ENCODE measurements at regions not wholly inside any gene's neighbourhood (a gene's known extent, or its start where the extent isn't known, plus 50 kb on each side); places are given as distances from the start of the nearest gene placed in this dataset.
"Not testable (repeated sequence)": the region's sequence is repeated elsewhere in the genome, so short reads cannot be mapped to it uniquely, and the experiment has no call there.

GRCh38 chr6:74404366-74404765, 708.4 kb downstream of the CD109 start:
- Histone ChIP-seq H2AFZ (ENCODE audit: low read depth, low read length) (no peak overlapping the region), H3K36me3 (ENCODE audit: insufficient read depth, low read length) (no peaks in the 10 kb centered on the region), H3K27me3 (ENCODE audit: insufficient read depth, low read depth, low read length) (no peaks in the 10 kb centered on the region), H4K20me1 (ENCODE audit: insufficient read depth) (no peaks in the 10 kb centered on the region), H3K4me2 (ENCODE audit: low read length) (no peak overlapping the region), H3K79me2 (replicated peaks; ENCODE audit: insufficient read depth, low read length) (no peaks in the 10 kb centered on the region), H3K9me3 (ENCODE audit: low read length) (no peaks in the 10 kb centered on the region), H3K9me2 (ENCODE audit: insufficient read depth, low read length) (no peaks in the 10 kb centered on the region), H3F3A (ENCODE audit: insufficient read depth, low read length, poor library complexity, severe bottlenecking) (no peaks in the 10 kb centered on the region), H3K4me3 (ENCODE audit: low read length) (no peak overlapping the region), H3K9ac (ENCODE audit: low read length) (no peak overlapping the region), H3K27ac (ENCODE audit: low read length) (no peak overlapping the region)
- TF ChIP-seq TAF1 (IDR thresholded peaks at IDR 0.05; ENCODE audit: low read depth): no peak
- TF ChIP-seq REST (IDR thresholded peaks at IDR 0.05; ENCODE audit: borderline replicate concordance): no peak
- no peak for TF ChIP-seq EP300 (conservative IDR thresholded peaks at IDR 0.05; ENCODE audit: poor library complexity, severe bottlenecking)
- no peak for TF ChIP-seq RAD21 (conservative IDR thresholded peaks at IDR 0.05)
- TF ChIP-seq CTCF (IDR thresholded peaks at IDR 0.05; ENCODE audit: poor library complexity, severe bottlenecking): no peak
- no peak for TF ChIP-seq MXI1 (conservative IDR thresholded peaks at IDR 0.05; ENCODE audit: poor library complexity, severe bottlenecking)
- no peak for TF ChIP-seq POLR2AphosphoS5 (IDR thresholded peaks at IDR 0.05)
- TF ChIP-seq SMC3 (conservative IDR thresholded peaks at IDR 0.05; ENCODE audit: poor library complexity): no peak
- TF ChIP-seq EZH2 (IDR thresholded peaks at IDR 0.05; ENCODE audit: borderline replicate concordance, insufficient read depth, low read length, poor library complexity, severe bottlenecking): no peak

GRCh38 chr6:74402781-74403180, 706.8 kb downstream of the CD109 start:
- Histone ChIP-seq H3K9me2 (ENCODE audit: insufficient read depth, low read length) (no peaks in the 10 kb centered on the region), H3K27ac (ENCODE audit: low read length) (no peak overlapping the region), H4K20me1 (ENCODE audit: insufficient read depth) (no peaks in the 10 kb centered on the region), H3F3A (ENCODE audit: insufficient read depth, low read length, poor library complexity, severe bottlenecking) (no peaks in the 10 kb centered on the region), H3K9me3 (ENCODE audit: low read length) (no peaks in the 10 kb centered on the region), H2AFZ (ENCODE audit: low read depth, low read length) (no peak overlapping the region), H3K79me2 (replicated peaks; ENCODE audit: insufficient read depth, low read length) (no peaks in the 10 kb centered on the region), H3K27me3 (ENCODE audit: insufficient read depth, low read depth, low read length) (no peaks in the 10 kb centered on the region), H3K4me3 (ENCODE audit: low read length) (no peak overlapping the region), H3K36me3 (ENCODE audit: insufficient read depth, low read length) (no peaks in the 10 kb centered on the region), H3K9ac (ENCODE audit: low read length) (no peak overlapping the region), H3K4me2 (ENCODE audit: low read length) (no peak overlapping the region)
- no peak for TF ChIP-seq POLR2AphosphoS5 (IDR thresholded peaks at IDR 0.05)

GRCh38 chr6:74378437-74378836, 682.4 kb downstream of the CD109 start:
- H3K9me3 ChIP-seq (ENCODE audit: low read length); H3K9me2 ChIP-seq (ENCODE audit: insufficient read depth, low read length); H3K4me3 ChIP-seq (ENCODE audit: low read length); H3K9ac ChIP-seq (ENCODE audit: low read length); H4K20me1 ChIP-seq (ENCODE audit: insufficient read depth); H3K79me2 ChIP-seq (replicated peaks; ENCODE audit: insufficient read depth, low read length); H2AFZ ChIP-seq (ENCODE audit: low read depth, low read length); H3K27ac ChIP-seq (ENCODE audit: low read length); H3K27me3 ChIP-seq (ENCODE audit: insufficient read depth, low read depth, low read length); H3F3A ChIP-seq (ENCODE audit: insufficient read depth, low read length, poor library complexity, severe bottlenecking); H3K36me3 ChIP-seq (ENCODE audit: insufficient read depth, low read length); H3K4me2 ChIP-seq (ENCODE audit: low read length): not testable (repeated sequence)

Data from neural cell (in vitro differentiated cells).